ENCODE measurements at regions not wholly inside any gene's neighbourhood (a gene's known extent, or its start where the extent isn't known, plus 50 kb on each side); places are given as distances from the start of the nearest gene placed in this dataset.

GRCh38 chr14:37791384-37792036 lies 196.1 kb downstream of the TTC6 start:
- DNase-seq (ENCODE audit: low read depth): no peak
- TF ChIP-seq CTCF (IDR thresholded peaks at IDR 0.05; ENCODE audit: insufficient read depth, low read length, poor library complexity, severe bottlenecking): no peak
- H3K27me3 ChIP-seq (ENCODE audit: control insufficient read depth, insufficient read depth, low read length): no peaks in the 10 kb centered on the region
- no peaks in the 10 kb centered on the region for H3K36me3 ChIP-seq (ENCODE audit: control insufficient read depth, insufficient read depth, low read length)
- H3K4me3 ChIP-seq (ENCODE audit: low read depth, low read length): no peak overlapping the region

DNA sequence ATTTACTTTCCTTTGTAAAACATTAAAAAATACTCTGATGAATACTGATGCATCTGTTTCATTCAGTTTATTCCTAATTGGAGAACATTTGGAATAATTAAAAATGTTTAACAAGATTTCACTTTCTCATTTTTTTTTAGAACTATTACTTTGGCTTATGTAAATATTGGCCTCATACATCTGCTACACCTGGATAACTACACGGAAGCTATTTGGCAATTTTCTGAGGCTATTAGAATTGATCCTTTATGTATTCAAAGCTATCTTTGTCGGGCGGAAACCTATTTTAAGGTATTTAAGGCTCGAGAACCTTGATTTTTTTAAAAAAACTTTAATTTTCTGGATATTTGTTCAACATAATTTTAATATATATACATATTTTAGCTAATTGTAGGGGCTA lies 196.7 kb downstream of the TTC6 start:
- H3K27me3 ChIP-seq (ENCODE audit: control insufficient read depth, insufficient read depth, low read length): no peaks in the 10 kb centered on the region
- no peak for TF ChIP-seq CTCF (IDR thresholded peaks at IDR 0.05; ENCODE audit: insufficient read depth, low read length, poor library complexity, severe bottlenecking)
- H3K36me3 ChIP-seq (ENCODE audit: control insufficient read depth, insufficient read depth, low read length): no peaks in the 10 kb centered on the region
- no peak for DNase-seq (ENCODE audit: low read depth)
- no peak overlapping the region for H3K4me3 ChIP-seq (ENCODE audit: low read depth, low read length)

GRCh38 chr14:37796703-37797416 lies 201.4 kb downstream of the TTC6 start:
- H3K36me3 ChIP-seq (ENCODE audit: control insufficient read depth, insufficient read depth, low read length): no peaks in the 10 kb centered on the region

DNA sequence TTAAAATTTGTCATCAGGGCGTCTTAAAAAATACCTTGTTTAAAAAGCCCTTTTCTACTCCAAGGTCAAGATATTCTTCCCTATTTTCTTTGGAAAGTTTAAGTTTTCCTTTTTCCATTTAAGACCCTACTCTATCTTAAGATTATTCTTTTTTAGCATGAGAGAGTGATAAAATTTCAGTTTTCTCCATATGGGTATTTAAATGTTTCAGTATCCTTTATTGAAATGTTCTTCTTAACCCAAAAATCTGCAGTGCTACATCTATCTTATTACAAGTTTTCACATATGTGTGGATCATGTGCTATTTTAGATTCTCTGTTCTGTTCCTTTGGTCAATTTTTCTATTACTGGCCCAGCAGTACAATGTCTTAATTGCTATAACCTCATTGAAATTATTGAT lies 202.2 kb downstream of the TTC6 start:
- no peak overlapping the region for H3K4me3 ChIP-seq (ENCODE audit: low read depth, low read length)
- H3K27me3 ChIP-seq (ENCODE audit: control insufficient read depth, insufficient read depth, low read length): no peaks in the 10 kb centered on the region
- no peak for TF ChIP-seq CTCF (IDR thresholded peaks at IDR 0.05; ENCODE audit: insufficient read depth, low read length, poor library complexity, severe bottlenecking)
- no peaks in the 10 kb centered on the region for H3K36me3 ChIP-seq (ENCODE audit: control insufficient read depth, insufficient read depth, low read length)
- no peak for DNase-seq (ENCODE audit: low read depth)

More at GRCh38 chr14:37796703-37797416, 201.4 kb downstream of the TTC6 start:
- H3K4me3 ChIP-seq (ENCODE audit: low read depth, low read length): no peak overlapping the region
- no peak for TF ChIP-seq CTCF (IDR thresholded peaks at IDR 0.05; ENCODE audit: insufficient read depth, low read length, poor library complexity, severe bottlenecking)
- no peak for DNase-seq (ENCODE audit: low read depth)
- H3K27me3 ChIP-seq (ENCODE audit: control insufficient read depth, insufficient read depth, low read length): no peaks in the 10 kb centered on the region

DNA sequence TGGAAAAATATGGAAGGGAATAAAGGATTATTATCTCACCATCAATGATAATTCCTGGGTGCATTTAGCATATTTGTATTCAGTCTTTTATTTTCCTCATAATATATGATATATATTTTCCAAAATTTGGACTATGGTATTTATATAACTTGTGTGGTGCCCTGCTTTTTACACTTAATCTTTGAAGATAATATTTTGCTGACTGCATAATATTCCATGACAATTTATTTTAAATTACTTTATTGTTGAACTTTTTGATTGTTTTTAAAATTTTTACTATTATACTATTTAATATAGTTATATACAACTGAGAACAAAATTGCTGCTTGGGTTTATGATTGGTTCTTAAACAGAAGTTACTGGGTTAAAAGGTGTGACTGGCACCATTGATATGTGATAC lies 212.3 kb downstream of the TTC6 start:
- Histone ChIP-seq H3K4me3 (ENCODE audit: low read depth, low read length) (no peak overlapping the region), H3K36me3 (ENCODE audit: control insufficient read depth, insufficient read depth, low read length) (no peaks in the 10 kb centered on the region), H3K27me3 (ENCODE audit: control insufficient read depth, insufficient read depth, low read length) (no peaks in the 10 kb centered on the region)
- DNase-seq (ENCODE audit: low read depth): no peak
- TF ChIP-seq CTCF (IDR thresholded peaks at IDR 0.05; ENCODE audit: insufficient read depth, low read length, poor library complexity, severe bottlenecking): no peak

All from kidney epithelial cell (primary cell).